CD4-positive, alpha-beta T cell treated with Interleukin-17A for 1 hour (primary cell): ENCODE measurements at regions not wholly inside any gene's neighbourhood (a gene's known extent, or its start where the extent isn't known, plus 50 kb on each side); places are given as distances from the start of the nearest gene placed in this dataset.
"Not testable (repeated sequence)": the region's sequence is repeated elsewhere in the genome, so short reads cannot be mapped to it uniquely, and the experiment has no call there.

Source experiments
- DNase-seq: peaks from one replicate; pipeline ENCODE4 v3.0.0-alpha.2; 2020

DNA sequence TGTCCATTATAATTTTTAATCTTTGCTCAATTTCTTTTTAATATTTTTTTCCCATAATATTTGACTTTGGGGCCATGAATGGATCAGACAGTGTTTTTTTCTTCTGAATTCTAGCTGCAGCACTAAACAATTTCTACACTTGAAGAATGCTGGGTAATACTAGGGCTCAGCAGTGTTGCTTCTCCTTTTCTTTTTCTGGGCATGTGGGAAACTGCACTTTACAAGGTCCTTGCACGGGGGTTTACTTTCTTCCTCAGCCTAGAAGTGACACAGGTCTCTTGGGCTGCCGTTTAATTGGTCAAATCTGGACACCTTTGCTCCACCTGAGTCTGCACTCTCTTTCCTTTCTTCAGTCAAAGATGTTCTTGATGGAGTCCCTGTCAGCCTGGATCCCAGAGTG is 135.4 kb upstream of the APCDD1 start:
- DNase-seq, result no peak

DNA sequence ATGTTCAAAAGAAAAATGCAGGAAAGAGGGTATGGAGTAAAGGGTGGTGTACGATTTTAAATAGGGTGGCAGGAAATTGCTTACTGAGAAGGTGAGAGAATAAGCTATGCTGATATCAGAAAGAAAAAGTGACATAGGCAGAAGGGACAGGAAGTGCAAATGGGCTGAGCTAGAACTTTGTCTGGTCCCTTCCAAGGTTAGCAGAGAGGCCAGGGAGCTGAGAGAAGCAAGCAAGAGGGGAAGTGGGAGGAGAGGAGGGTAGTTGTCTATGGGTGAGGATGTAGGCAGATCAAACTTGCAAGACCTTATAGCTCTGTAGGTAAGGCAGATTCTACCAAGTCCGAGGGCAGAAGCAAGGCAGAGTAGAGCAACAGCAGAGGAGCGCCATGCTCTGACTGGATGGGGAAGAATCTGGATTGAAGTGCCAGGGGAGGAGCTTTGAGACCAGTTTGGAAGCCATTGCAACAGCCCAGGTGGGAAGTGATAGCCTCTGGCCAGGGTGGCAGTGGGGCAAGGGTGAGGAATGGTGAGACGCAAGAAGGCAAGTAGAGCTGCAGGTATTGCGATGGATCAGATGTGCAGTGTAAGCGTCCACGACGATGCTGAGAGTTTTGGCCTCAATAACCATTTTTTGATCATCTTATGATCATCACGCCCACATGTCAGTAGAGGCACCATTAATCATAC is 134.4 kb upstream of the APCDD1 start:
- no peak for DNase-seq

DNA sequence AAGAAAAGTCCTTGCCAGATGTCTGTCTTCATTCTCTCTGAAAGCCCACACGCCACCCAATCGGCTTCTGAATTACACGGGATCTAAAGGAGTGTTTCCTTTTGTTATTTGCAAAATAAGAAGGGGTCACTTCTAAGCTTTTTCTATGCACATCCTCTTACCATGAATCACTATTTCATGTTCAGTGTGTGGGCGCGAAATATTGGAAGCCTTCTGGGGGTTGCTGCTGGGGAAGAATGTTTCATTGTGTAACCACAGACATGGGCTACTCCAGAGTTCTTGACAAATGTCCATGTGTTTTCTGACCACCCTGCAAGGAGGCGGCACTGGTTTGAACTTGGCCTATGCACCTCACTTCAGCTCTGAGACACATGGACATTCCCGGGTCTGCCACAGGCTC is 133.6 kb upstream of the APCDD1 start:
- no peak for DNase-seq

DNA sequence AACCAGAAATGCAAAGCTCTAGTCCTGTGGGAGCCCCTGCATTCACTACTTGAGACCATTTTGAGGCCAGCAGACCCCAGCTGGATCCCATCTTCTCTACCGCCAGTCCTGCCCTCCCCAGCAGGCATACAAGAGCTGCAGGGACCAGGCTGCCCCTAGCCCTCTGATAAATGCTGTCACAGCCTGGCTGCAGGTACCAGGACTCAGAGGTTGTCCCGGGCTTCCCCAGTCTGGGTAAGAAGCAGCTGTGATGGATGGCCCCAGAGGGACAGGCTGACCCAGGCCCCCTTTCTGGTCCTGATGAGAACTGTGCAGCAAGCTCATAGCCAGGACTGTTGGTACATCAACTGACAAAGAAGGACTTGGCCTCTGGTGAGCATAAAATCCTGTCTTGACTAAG is 132.9 kb upstream of the APCDD1 start:
- DNase-seq, result no peak

DNA sequence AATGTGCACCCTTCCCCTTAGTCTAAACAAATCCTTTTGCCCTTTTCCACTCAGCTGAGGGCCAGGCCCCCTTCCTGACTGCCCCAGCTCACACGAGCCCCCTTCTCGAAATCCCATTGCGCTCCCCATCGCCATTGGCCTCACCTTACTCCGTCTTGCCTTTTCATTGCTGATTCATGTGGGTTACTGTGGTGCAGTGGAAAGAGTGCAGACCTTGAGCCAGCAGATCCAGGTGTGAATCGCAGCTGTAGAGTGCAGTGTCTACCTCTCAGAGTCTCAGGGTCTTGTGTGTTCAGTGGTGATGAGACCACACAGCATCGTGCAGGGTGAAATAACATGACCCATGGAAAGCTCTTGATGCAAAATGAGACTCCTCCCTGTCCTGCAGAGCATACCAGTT is 132.4 kb upstream of the APCDD1 start:
- DNase-seq, result no peak

DNA sequence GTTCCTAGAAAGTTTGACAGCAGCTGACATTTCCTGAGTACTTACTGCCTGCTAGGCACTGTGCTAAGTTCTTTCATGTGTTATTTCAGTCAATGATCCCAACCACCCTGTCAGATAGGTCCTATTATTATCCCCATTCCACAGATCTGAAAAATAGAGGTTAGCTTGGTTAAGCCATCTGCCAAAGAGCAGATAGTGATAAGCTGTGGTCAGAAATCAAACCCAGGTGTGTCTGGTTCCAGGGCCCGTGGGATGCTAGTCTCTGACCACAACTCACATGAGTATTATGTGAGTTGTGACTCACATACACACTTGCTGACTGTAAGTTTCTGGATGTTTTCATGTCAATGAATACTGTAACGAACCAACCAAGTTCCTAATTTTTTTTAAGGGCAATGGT is 132.0 kb upstream of the APCDD1 start:
- DNase-seq, result no peak

DNA sequence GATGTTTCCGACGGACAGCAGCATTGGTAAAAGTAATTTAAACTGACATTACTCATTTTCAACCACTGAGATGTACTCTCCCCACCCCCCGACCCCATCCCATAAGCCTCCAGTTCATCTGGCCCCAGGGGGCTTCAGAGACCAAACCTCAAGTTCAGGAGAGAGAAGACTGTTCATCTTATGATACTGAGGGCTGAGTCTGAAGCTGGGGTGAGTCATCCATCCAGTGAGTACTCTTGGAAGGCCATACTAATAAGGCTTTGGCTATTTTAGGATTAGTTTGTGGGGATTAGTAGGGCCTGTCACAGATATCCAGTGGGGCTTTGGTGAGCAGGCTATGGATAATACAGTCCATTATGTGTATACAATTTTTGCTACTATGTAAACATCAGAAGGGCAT is 125.3 kb upstream of the APCDD1 start:
- DNase-seq, result no peak

DNA sequence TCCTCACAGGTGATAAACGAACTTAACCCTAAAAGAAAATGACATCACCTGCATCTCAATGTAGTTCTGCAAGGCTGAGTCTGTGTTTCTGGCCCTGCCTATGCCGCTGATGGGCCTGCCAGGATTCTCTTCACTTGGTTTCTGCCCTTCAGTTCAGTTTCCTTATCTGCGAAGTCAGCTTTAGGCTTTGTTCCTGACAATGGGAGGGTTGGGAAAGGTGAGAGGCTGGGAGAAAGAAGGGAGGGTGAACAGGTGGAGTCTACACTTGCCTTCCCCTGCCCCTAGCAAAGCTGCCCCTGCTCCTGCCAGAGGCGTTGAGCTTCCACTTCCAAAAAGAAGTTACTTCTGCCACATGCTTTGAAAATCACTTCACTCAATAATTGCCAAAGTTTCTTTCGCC is 124.0 kb upstream of the APCDD1 start:
- no peak for DNase-seq

DNA sequence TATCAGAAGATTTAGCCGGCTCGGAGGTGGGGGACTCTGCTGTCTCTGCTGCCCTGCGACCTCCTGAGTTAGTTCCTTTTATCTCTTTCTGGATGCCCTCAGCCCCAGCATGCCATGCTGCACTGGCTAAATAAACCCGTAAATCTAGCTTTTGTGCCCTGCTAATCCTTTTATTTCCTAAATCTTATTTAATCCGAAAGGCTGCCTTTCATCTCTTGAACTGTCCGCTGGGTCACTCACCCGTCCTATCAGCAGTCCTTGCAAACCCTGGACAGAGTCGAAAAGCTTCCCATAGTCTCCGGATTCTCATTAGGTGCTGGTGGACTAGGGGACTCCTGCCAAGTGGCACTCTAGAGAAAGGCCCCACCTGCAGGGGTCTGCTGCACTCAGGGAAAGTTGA is 122.0 kb upstream of the APCDD1 start:
- DNase-seq, result no peak

DNA sequence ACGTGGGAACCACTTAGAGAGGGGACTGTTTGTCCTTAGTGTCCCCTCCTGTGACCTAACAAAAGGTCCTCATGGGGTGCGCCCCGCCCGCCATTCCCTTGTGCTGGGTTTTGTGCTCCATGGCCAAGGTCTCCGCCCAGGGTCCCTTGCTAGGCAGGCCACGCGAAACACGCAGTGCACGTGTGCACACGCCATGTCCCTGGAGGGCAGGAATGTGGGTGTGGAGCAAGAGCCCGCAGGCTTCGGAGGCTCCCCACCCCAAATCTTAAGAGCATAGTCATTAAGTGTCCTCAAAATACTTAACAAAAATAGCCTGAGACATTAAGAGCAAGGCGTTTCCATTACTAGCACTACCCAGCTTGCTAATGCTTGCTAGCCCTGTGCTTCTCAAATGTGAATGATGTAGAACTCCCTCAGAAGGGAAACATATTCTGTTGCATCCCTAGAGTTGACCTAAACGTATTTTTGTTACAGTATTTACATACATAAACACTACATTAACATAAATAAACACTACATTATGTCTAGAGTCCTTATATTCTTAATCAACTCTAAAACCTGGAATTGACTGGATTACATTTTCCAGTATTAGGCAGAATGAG is 117.6 kb upstream of the APCDD1 start:
- no peak for DNase-seq

DNA sequence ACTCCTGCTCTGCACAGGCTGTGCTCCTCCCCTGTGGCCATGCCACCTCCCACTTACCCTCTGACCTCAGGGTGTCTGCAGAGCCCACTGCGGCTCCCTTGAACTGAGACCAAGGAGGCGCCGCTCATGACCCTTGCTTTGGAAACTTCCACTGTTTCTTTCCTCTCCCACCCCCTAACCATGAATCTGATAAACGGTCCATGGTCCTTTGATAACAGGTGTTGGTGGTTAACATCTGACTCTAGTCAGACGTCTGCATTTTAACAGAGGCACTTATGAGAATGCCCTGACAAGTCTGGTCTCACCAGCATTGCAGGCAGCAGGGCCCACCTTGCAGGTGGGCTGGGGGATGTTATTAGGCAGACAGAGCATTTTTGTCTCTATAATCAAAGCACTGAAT is 113.6 kb upstream of the APCDD1 start:
- no peak for DNase-seq

DNA sequence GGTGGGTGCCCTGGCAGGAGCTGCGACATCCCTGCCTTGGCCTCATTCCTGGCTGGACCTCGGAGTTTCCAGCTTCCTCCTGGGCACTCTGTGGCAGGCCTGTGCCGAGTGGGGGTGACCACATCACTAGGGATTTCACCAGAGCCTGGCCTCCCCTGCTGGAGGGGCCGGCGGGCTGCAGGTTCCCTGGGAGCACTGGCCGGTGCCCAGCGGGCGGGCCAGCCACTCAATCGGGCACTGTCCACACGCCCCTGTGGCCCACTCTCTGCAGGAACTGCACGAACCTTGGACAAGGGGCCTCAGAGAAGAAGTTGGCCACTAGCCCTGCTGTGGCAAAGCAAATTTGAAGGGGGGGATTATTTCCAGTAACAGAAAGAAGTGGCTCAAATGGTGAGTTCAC is 110.7 kb upstream of the APCDD1 start:
- DNase-seq, result no peak

DNA sequence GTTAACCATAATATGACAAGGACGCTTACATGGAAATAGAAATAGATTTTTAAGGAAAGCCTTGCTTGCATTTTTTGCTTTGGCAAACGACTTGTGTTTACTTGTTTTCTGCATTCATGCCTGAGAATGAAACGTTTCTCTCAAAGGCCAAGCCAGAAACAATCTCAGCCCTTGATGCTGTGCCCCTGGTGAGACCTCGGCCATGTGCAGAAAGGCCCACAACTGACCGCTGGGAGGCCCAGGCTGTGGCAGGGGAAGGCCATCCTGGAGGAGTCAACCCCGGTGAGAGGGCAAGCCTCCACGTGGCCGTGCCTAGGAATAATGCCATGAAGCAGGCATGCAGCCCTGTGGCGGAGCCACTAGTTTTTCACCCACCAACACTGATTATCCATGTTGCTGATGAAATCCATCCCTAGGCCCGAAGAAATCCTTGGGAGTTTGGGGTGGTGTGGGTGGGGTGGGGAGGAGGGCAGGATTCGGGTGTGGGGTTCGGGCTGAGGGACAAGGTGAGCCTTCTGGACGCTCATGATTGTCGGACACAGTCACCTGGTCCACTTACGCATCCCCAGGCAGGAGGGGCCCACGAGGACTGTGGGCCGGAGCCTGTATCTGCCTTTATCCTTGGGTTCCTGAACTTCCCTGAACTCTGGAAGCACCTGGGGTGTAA is 107.6 kb upstream of the APCDD1 start:
- DNase-seq, result no peak

DNA sequence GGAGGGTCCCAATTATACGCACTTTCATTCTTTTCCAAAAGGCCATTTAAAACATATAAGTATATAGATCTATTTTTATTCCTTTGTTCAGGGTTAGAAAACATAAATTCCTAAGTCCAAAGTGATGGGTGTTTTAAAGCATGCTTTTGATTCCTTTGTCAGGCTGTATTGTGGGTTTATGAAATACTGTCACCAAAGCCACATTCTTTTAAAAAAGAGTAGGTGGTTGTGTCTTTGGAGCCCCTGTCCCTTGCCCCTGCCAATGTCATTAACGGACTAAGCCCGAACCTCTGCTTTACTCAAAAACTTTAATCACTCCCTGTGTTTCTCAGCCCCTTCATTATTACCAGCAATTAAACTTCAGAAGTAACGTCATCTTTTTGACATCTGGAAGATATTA is 104.9 kb upstream of the APCDD1 start:
- DNase-seq, result no peak

DNA sequence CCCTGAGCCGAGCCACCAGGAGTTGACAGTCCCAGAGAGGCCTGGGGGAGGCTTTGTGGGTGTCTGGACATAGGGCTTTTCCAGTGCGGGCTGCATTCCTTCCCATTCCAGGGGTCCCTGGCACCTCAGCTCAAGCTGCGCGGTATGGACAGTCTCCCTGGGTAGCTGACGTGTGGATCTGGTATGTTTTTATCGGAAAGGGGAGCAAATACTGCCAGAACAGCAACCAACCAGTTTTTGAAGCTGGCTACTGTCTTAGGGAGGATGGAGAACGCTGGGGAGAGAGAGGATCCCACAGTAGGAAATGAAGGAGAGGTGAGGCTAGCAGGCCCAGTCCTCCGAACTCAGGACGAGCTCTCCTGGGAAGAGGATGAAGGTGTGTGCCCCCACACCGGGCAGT is 103.8 kb upstream of the APCDD1 start:
- DNase-seq, result no peak

DNA sequence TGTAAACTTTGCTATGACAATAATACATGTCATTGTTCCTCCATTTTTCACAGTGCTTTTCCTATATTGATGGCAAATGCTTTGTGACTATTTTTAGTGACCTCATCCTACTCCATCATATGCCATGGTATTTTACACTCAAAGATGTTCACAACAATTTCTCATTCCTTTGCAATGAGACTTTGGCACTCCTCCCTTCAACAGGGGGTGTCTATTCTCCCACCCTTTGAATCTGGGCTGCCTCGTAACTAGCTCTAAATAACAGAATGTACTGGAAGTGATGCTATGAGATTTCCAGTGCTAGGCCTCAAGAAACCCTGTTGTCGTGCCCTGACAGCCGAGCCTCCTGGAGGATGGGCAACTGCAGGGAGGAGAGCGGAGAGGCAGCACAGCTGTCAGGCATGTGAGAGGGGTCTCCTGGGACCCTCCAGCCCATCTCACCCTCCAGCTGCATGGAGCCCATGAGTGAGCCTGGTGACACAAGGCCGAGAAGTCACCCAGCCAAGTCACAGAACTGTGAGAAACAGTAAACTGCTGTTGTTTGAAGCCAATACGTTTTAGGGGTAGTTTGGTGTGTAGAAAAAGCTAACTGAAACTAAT is 103.1 kb upstream of the APCDD1 start:
- no peak for DNase-seq

DNA sequence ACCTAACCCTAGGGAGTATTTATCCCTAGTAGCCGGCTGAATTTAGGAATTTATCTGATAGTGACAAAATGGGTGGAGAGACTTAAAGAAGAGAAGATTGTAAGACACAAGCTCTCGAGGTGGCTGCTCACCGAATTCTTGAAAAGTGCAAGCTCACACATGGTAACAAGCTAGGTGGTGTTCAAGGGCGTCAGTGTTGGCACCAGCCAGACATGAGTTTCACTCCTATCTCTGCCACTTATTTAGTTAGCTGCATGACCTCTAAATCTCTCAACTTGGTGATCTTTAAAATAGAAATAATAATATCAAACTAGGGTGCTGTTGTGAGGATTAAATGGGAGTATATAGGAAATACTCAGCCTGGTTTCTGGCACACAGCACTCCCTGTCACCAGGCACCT is 102.6 kb upstream of the APCDD1 start:
- no peak for DNase-seq

DNA sequence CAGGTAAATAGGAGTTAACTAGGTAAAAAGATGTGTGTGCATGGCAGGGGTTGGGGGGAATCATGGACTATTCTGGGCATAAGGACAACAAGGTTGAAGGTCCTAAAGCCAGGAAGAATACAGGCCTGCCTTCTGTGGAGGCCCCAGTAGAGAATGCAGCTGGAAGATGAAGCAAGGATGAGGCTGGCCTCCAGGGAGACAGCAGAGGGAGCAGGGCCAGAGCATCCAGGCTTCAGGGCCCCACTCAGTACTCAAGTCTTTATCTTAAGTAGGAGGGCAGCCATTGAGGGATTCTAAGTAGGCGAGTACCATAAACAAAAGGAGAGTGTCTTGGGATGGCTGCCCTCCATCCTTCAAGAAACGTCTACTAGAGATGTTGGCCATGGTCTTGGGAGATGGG is 101.8 kb upstream of the APCDD1 start:
- DNase-seq, result no peak

DNA sequence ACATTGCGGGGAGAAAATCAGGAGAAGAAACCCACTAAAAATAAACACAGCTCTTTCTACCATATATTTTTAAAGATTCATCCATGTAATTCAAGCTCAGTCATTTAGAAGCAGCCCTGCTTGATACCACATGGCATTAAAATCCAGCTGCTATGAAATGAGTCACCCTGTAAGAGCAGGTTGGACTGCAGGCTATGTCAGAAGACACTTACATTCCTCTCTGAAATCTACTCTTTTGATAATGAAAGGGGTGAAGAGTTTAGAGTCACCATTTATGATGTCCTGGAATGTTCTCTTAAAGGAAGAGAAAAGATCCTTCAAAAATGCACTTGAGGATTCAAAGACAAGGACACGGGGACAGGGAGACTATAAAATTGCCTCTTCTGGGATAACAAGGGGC is 100.6 kb upstream of the APCDD1 start:
- no peak for DNase-seq

DNA sequence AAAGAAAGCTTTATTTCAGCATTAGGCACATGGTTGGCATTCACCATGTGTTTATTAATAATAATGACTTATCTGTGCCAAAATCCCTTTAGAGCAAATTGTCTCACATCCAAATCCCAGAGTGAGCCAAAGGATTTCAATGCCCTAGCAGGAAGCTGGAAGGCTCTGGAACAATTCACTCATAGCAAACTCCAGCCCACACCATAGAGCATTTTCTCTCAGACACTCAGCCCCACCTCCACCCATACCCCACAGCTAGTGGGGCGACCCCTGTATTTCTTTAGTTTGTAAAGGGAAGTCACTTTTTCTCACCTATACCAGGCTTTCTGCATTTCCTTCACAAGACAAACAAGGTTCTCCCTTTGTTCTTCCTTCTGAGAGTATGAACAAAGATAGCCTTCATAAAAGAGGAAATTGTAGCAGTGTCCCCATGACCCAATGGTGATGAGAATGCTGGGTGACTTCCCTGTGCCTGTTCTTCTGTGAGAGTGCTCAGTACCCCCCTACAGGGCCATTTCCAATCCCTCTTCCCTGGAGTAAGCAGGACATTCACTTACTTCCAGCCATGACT is 100.1 kb upstream of the APCDD1 start:
- DNase-seq, result no peak

DNA sequence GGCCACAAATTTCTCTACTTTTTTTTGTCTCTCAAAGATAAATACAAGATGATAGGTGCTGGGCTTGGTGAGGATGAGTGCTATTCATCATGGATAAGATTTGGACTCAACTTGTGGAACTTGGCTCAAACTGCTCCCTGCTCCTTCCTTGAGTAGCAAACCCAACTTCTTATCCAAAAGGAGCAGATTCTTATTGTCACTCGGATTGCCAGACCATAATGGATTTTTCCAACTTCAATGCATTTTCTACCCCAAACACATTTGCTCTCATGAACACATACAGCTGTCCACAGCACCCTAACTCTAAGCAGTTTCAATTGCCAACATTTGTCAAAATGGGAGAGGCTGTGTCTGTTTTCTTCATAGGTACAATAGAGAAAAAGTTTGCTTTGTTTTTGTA is 99.5 kb upstream of the APCDD1 start:
- no peak for DNase-seq

DNA sequence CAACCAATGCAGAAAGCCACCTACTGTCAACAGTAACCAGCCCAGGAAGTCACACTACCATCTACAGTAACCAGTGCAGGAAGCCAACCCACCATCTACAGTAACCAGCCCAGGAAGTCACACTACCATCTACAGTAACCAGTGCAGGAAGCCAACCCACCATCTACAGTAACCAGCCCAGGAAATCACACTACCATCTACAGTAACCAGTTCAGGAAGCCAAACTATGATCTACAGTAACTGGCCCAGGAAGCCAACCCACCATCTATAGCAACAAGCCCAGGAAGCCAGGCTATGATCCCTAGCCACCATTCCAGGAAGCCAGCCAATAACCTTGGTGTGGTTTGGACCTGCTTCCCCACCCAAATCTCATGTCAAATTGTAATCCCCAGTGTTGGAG is 97.4 kb upstream of the APCDD1 start:
- not testable (repeated sequence) for DNase-seq

DNA sequence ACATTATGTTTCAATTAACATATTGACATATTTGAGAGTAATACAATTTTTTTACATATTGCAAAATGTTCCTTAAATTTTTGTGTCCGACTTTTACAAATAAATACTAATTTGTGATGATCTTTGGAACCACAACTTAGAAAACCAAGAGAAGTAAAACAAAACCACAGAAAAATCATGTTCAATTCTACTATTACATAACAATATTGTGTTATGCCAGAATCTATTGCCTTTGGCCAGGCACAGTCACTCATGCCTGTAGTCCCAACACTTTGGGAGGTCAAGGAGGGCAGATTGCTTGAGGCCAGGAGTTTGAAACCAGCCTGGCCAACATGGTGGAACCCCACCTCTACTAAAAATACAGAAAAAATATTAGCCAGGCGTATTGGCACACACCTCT is 92.8 kb upstream of the APCDD1 start:
- DNase-seq, result no peak

DNA sequence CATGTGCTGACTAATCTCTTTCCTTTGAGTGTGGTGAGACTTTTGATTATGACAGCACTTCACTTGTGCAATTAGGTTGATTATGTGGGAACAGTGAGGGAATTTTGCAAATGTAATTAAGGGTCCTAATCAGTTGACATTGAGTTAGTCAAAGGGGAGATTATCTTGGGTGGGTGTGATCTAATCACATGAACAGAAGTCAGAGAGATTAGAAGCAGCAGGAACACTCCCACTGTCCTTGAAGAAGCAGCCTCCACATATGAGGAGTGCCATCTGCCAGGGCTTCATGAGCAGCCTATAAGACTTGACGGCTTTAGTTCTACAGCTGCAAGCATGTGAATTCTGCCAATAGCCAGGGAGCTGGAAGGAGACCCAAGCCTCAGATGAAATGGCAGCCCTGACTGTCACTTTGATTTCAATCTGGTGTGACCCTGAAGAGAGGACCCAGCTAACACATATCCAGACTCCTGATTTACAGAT is 89.4 kb upstream of the APCDD1 start:
- DNase-seq, result no peak
